Activated T-cell treated with anti-CD3 and anti-CD28 coated beads, Interleukin-2, amount 50 U/mL, for 72 hours (primary cell): ENCODE measurements at regions not wholly inside any gene's neighbourhood (a gene's known extent, or its start where the extent isn't known, plus 50 kb on each side); places are given as distances from the start of the nearest gene placed in this dataset.
"Not testable (repeated sequence)": the region's sequence is repeated elsewhere in the genome, so short reads cannot be mapped to it uniquely, and the experiment has no call there.

Experiments used
- ATAC-seq, 2 donors: fragments of 150-1000 bp; cut with Tn5 transposase; replicated peaks in 1 of 2; 2 replicates each; pipeline ENCODE4 v1.10.0; 2021; ENCODE audit warnings: moderate library complexity in 2 of 2, mild to moderate bottlenecking in 1 of 2
- DNase-seq, 2 donors: peaks; one replicate each; pipeline ENCODE4 v3.0.0; 2021 to 2022; ENCODE audit warnings: mixed read lengths in 1 of 2
- H3K27ac Mint-ChIP-seq: one replicate; pipeline ENCODE4 v1.8.0; 2022; ENCODE audit warnings: mild to moderate bottlenecking, moderate library complexity, mixed read lengths
- H3K27me3 Mint-ChIP-seq: one replicate; pipeline ENCODE4 v1.8.0; 2022; ENCODE audit warnings: low read depth, mixed read lengths
- H3K36me3 Mint-ChIP-seq, 2 donors: one replicate each; pipeline ENCODE4 v1.8.0; 2022; ENCODE audit warnings: mixed read lengths in 2 of 2, mild to moderate bottlenecking in 1 of 2; ENCODE audit not compliant: insufficient read depth in 2 of 2
- H3K4me1 Mint-ChIP-seq: one replicate; pipeline ENCODE4 v1.8.0; 2022; ENCODE audit warnings: low read depth, mixed read lengths
- H3K4me3 Mint-ChIP-seq, 2 donors: one replicate each; pipeline ENCODE4 v1.8.0; 2022; ENCODE audit warnings: mild to moderate bottlenecking in 2 of 2, mixed read lengths in 2 of 2, moderate library complexity in 2 of 2
- H3K9me3 Mint-ChIP-seq, 2 donors: one replicate each; pipeline ENCODE4 v1.8.0; 2022; ENCODE audit warnings: mixed read lengths in 2 of 2

DNA sequence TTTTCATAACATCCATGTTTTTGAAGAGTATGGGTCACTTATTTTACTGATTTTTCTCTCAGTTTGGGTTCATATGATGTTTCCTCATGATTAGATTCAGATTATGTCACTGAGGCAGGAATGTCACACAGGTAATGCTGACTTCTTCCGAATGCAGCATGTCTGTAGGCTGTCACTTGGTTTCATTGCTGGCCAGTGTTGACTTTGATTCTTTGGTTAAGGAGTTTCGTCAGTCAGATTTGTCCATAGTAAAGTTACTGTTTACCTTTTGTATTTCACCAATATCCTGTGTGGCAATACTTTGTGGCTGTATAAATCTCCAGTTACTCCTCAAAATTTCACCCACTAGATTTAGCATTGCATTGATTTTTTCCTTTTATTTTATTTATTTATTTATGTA lies 105.6 kb downstream of the MRPL57 start:
- Mint-ChIP-seq H3K36me3 (no peaks in the 10 kb centered on the region), H3K9me3 (no peaks in the 10 kb centered on the region), H3K27ac (no peak overlapping the region), H3K4me3 (no peak overlapping the region), H3K27me3 (peaks cover 39% of the 10 kb centered on the region), H3K4me1 (no peaks in the 10 kb centered on the region)
- DNase-seq (no peak), ATAC-seq (no peak)

DNA sequence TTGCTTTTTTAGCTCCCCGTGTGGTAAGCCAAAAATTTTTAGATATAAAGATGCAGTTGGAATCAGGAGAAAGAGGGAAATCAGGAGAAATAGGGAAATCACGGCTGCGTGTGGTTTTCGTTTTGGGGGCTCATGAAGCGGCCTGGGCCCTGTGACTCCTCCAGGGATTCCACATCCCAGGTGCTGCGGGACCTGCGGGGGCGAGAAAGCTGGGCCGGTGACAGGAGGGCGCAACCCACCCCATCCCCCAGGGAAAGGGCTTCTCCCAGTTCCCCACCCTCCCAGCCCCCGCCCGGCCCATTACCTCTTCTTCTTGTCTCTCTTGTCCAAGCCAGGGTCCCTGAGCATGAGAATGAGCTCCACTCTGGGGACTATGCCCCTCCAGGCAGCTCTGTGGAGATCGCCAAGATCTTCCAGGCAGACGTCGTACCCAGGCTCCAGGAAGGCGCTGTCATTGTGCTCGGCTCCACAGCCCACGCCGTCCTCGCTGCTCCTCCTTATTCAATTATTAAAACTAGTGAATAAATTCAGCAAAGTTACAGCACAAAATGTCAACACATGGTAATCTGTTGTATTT lies 111.0 kb downstream of the MRPL57 start:
- no peak for ATAC-seq
- H3K27me3 Mint-ChIP-seq = peaks cover 30% of the 10 kb centered on the region
- no peak overlapping the region for H3K27ac Mint-ChIP-seq
- peaks cover 0 to 15% of the 10 kb centered on the region in 2 donors for H3K9me3 Mint-ChIP-seq
- peaks cover 0 to 4% of the 10 kb centered on the region in 2 donors for H3K36me3 Mint-ChIP-seq
- no peaks in the 10 kb centered on the region for H3K4me1 Mint-ChIP-seq
- no peak overlapping the region for H3K4me3 Mint-ChIP-seq
- DNase-seq = no peak

GRCh38 chr13:21289475-21289874 lies 113.0 kb downstream of the MRPL57 start:
- Mint-ChIP-seq H3K4me3 (no peak overlapping the region), H3K27me3 (peaks cover 11% of the 10 kb centered on the region), H3K9me3 (peaks cover 0 to 15% of the 10 kb centered on the region in 2 donors), H3K4me1 (no peaks in the 10 kb centered on the region), H3K27ac (peak overlapping the region; percentile 95), H3K36me3 (peaks cover 0 to 4% of the 10 kb centered on the region in 2 donors)
- ATAC-seq (peak; percentile 69 to 78), DNase-seq (peak in 1 of 2 donors; percentile 3)

DNA sequence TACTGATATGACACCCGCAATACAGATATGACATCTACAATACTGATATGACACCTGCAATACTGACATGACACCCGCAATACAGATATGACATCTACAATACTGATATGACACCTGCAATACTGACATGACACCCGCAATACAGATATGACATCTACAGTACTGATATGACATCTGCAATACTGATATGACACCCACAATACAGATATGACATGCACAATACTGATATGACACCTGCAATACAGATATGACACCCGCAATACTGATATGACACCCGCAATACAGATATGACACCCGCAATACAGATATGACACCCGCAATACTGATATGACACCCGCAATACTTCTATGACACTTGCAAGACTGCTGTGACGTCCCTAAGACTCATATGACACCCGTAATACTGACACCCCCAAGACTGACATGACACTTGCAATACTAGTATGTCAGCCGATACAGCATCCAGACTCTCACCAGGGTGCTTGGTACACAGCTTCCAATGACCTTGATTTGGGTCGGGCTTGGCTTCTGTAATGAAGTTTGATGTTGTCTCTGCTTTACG lies 114.1 kb downstream of the MRPL57 start:
- not testable (repeated sequence) for H3K27me3 Mint-ChIP-seq, H3K4me1 Mint-ChIP-seq, H3K36me3 Mint-ChIP-seq
- Mint-ChIP-seq H3K4me3 (peak overlapping the region in 1 of 2 donors; percentile 24), H3K27ac (peak overlapping the region; percentile 95), H3K9me3 (peaks cover 0 to 15% of the 10 kb centered on the region in 2 donors)
- ATAC-seq (peak; percentile 89), DNase-seq (peak; percentile 27 to 34)

GRCh38 chr13:21291840-21292239 lies 115.4 kb downstream of the MRPL57 start:
- H3K4me3 Mint-ChIP-seq = no peak overlapping the region
- no peak overlapping the region for H3K27ac Mint-ChIP-seq
- ATAC-seq (no peak), DNase-seq (no peak)
- H3K9me3 Mint-ChIP-seq = peaks cover 0 to 15% of the 10 kb centered on the region in 2 donors
- H3K27me3 Mint-ChIP-seq = no peaks in the 10 kb centered on the region
- no peaks in the 10 kb centered on the region for H3K4me1 Mint-ChIP-seq
- H3K36me3 Mint-ChIP-seq = peaks cover 0 to 4% of the 10 kb centered on the region in 2 donors

DNA sequence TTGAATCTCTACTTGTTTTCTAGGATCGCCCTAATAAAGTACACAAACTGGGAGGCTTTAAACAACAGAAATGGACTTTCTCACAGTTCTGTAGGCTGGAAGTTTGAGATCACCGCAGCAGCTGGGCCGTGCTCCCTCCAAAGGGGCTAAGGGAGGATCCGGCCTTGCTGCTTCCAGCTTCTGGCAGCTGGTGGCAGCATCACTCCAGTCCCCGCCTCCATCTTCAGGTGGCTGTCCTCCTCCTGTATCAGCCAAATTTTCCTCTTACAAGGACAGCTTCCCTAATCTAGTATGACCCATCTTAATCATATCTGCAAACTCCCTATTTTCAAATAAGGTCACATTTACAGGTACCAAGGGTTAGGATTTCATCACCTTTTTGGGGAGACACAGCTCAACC lies 120.5 kb downstream of the MRPL57 start:
- peaks cover 20% of the 10 kb centered on the region for H3K4me1 Mint-ChIP-seq
- not testable (repeated sequence) for H3K36me3 Mint-ChIP-seq, H3K27me3 Mint-ChIP-seq, H3K9me3 Mint-ChIP-seq
- DNase-seq (peak; percentile 41 to 49), ATAC-seq (peak; percentile 31 to 33)
- peak overlapping the region; percentile 43 for H3K27ac Mint-ChIP-seq
- peak overlapping the region; percentile 90 to 95 for H3K4me3 Mint-ChIP-seq

DNA sequence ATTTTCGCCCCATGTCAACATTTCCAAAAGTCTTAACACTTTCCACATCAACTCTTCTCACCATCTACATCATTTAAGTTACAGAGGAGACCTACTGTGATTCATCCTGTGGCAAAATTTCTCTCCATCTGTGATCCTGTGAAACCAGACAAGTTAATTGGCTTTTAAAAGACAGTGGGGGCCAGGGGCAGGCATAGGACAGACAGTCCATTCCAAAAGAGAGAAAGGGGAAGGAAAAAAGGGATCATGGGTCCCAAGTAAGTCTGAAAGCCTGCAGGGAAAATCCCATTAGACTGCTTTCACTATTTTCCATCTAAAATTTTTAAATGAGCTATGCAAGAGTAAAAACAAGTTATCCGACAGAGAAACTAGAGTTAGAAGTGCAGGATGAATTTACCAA lies 121.0 kb downstream of the MRPL57 start:
- ATAC-seq (peak; percentile 5 to 18), DNase-seq (peak; percentile 5 to 10)
- H3K4me1 Mint-ChIP-seq = peaks cover 23% of the 10 kb centered on the region
- peak overlapping the region; percentile 43 for H3K27ac Mint-ChIP-seq
- no peaks in the 10 kb centered on the region for H3K9me3 Mint-ChIP-seq
- H3K36me3 Mint-ChIP-seq = no peaks in the 10 kb centered on the region
- H3K4me3 Mint-ChIP-seq = peak overlapping the region; percentile 90 to 95
- H3K27me3 Mint-ChIP-seq = no peaks in the 10 kb centered on the region

GRCh38 chr13:21297914-21298831 lies 121.7 kb downstream of the MRPL57 start:
- ATAC-seq (peak; percentile 96), DNase-seq (peak; percentile 89 to 90)
- Mint-ChIP-seq H3K4me1 (peaks cover 30% of the 10 kb centered on the region), H3K9me3 (no peaks in the 10 kb centered on the region), H3K27me3 (no peaks in the 10 kb centered on the region), H3K4me3 (peak overlapping the region; percentile 90 to 95), H3K27ac (peak overlapping the region; percentile 43), H3K36me3 (peaks cover 0 to 1% of the 10 kb centered on the region in 2 donors)

- H3K27ac Mint-ChIP-seq = no peak overlapping the region
- peaks cover 23% of the 10 kb centered on the region for H3K4me1 Mint-ChIP-seq
- H3K9me3 Mint-ChIP-seq = no peaks in the 10 kb centered on the region
- peak overlapping the region in 1 of 2 donors; percentile 23 for H3K4me3 Mint-ChIP-seq
- DNase-seq = no peak
- peaks cover 1% of the 10 kb centered on the region in 2 donors for H3K36me3 Mint-ChIP-seq
- no peaks in the 10 kb centered on the region for H3K27me3 Mint-ChIP-seq
- no peak for ATAC-seq
These were observed 127.8 kb downstream of the MRPL57 start for GRCh38 chr13:21304256-21304655.

DNA sequence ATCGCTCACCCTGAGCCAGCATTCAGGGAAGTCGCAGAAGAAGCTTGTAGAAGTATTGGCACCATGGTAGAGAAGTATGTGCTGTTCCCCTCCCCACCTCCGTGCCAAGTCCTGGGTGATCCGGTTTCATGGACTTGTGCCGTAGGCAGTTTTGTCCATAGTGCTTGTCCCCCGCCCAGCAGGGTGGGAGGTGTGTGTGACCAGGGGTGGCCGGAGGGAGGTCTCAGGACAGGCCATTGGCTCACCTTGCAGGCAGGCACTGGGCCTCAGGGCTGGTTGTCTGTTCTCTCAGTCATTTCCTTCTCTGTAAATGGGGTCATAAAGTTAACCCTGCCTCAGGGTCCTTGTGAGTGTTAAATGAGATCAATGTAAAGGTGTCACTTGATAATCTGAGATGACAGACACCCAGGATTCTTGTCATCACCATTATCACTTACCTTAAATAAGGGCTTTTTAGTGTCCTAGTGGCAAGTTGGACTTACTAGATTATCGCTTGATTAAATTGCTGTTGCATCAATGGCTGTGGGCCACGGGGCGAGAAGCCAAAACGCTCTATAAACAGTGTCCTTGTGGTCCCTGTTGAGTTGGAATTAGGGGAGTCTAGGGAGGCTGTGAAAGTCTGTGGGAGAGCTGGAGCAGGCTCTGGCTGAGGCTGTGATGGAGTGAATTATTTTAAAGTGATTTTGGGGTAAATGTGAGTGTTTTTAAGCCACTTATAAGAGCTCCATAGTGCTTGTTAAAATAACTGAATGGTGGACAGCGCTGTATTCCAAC lies 130.0 kb downstream of the MRPL57 start:
- not testable (repeated sequence) for ATAC-seq, H3K9me3 Mint-ChIP-seq, H3K36me3 Mint-ChIP-seq, H3K27me3 Mint-ChIP-seq, DNase-seq, H3K27ac Mint-ChIP-seq, H3K4me3 Mint-ChIP-seq
- H3K4me1 Mint-ChIP-seq = peaks cover 30% of the 10 kb centered on the region

DNA sequence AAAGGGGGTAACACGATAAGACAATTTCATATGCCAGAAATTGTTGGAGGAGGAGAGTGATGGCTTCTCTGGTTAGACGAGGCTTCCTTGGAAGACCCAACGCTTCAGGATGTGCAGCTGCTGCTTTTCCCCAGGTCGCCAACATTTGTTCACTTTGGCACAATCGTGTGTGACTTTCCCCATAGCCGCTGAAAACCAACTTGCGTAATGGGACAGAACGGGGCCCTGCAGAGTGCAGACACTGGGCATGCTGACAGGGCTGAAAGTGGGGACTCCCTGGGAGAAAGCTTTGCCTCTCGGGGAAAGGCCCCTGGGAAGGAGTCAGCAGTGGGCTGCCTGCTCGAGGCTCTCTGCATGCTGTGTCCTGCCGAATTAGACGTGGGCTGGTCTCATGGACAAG lies 130.7 kb downstream of the MRPL57 start:
- peaks cover 30% of the 10 kb centered on the region for H3K4me1 Mint-ChIP-seq
- not testable (repeated sequence) for H3K4me3 Mint-ChIP-seq, ATAC-seq, DNase-seq, H3K9me3 Mint-ChIP-seq, H3K36me3 Mint-ChIP-seq, H3K27ac Mint-ChIP-seq, H3K27me3 Mint-ChIP-seq

GRCh38 chr13:21308906-21309305 lies 132.4 kb downstream of the MRPL57 start:
- Mint-ChIP-seq H3K4me3 (no peak overlapping the region), H3K36me3 (peaks cover 0 to 3% of the 10 kb centered on the region in 2 donors), H3K27ac (no peak overlapping the region), H3K27me3 (no peaks in the 10 kb centered on the region), H3K9me3 (no peaks in the 10 kb centered on the region), H3K4me1 (peaks cover 19% of the 10 kb centered on the region)
- ATAC-seq = no peak
- DNase-seq = no peak
